ENCODE measurements at regions not wholly inside any gene's neighbourhood (a gene's known extent, or its start where the extent isn't known, plus 50 kb on each side); places are given as distances from the start of the nearest gene placed in this dataset.

- Histone ChIP-seq H3K4me1 (ENCODE audit: control insufficient read depth in 1 of 2, insufficient read depth in 2 of 2, low read length in 2 of 2) (no peaks in the 10 kb centered on the region), H2AFZ (ENCODE audit: insufficient read depth, low read depth, low read length, poor library complexity, severe bottlenecking) (no peak overlapping the region), H3K4me3 (replicated peaks in 1 of 3; ENCODE audit: low read depth in 2 of 3, low read length in 3 of 3) (no peak overlapping the region), H3K36me3 (replicated peaks in 1 of 2; ENCODE audit: control insufficient read depth in 1 of 2, insufficient read depth in 2 of 2, low read length in 2 of 2) (no peaks in the 10 kb centered on the region), H3K27ac (ENCODE audit: low read depth in 1 of 2, low read length in 2 of 2) (no peak overlapping the region), H3K4me2 (replicated peaks; ENCODE audit: extremely low read depth, low read length, poor library complexity, severe bottlenecking) (no peak overlapping the region), H4K20me1 (ENCODE audit: insufficient read depth, low read length) (no peaks in the 10 kb centered on the region), H3K9ac (ENCODE audit: insufficient read depth, low read length, poor library complexity, severe bottlenecking) (no peak overlapping the region), H3K27me3 (ENCODE audit: control insufficient read depth in 2 of 2, insufficient read depth in 2 of 2, low read length in 2 of 2) (no peaks in the 10 kb centered on the region), H3K79me2 (ENCODE audit: insufficient read depth, low read length) (no peaks in the 10 kb centered on the region), H3K9me3 (replicated peaks in 1 of 2; ENCODE audit: control insufficient read depth in 1 of 2, insufficient read depth in 1 of 2, low read length in 2 of 2) (peaks cover 0 to 6% of the 10 kb centered on the region in 2 donors)
- no peak overlapping the region for H3K27ac Mint-ChIP-seq
- DNase-seq, result no peak
- H3K9me3 Mint-ChIP-seq, result peaks cover 2 to 13% (median 5%) of the 10 kb centered on the region in 7 donors
- no peak overlapping the region for H3K4me3 Mint-ChIP-seq
- no CpG with 5 or more reads among the region's 5 CpGs for WGBS (ENCODE audit: insufficient coverage)
- TF ChIP-seq, protein P1, sequence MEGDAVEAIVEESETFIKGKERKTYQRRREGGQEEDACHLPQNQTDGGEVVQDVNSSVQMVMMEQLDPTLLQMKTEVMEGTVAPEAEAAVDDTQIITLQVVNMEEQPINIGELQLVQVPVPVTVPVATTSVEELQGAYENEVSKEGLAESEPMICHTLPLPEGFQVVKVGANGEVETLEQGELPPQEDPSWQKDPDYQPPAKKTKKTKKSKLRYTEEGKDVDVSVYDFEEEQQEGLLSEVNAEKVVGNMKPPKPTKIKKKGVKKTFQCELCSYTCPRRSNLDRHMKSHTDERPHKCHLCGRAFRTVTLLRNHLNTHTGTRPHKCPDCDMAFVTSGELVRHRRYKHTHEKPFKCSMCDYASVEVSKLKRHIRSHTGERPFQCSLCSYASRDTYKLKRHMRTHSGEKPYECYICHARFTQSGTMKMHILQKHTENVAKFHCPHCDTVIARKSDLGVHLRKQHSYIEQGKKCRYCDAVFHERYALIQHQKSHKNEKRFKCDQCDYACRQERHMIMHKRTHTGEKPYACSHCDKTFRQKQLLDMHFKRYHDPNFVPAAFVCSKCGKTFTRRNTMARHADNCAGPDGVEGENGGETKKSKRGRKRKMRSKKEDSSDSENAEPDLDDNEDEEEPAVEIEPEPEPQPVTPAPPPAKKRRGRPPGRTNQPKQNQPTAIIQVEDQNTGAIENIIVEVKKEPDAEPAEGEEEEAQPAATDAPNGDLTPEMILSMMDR (IDR thresholded peaks at IDR 0.05), result no peak
- intact Hi-C loops (cut with micrococcal nuclease), result no loop called here
- peaks cover 2 to 12% (median 7%) of the 10 kb centered on the region in 3 donors for H3K27me3 Mint-ChIP-seq (ENCODE audit: low read depth in 3 of 3)
- no peaks in the 10 kb centered on the region for H3K36me3 Mint-ChIP-seq
- no peaks in the 10 kb centered on the region for H3K4me1 Mint-ChIP-seq
Measured at GRCh38 chr6:27052731-27053082, 194.8 kb upstream of the PRSS16 start.

DNA sequence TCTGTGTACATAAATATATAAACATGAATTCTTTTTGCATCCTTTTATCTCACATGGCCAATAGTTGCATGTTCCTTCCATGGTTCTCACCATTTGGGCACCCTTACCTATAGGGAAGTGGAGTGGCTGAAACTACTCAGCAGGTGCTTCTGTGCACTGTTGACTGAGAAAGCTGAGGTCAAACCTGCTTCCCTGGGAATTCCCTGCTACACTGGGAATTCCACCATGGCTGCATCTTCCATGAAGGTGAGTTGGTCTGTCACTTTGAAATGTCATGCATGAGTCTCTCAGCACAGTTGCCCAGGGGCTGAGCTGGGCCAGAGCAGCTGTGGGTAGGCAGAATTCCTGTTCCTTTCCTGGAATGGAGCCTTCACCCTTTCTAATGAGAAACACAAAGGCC lies 193.8 kb upstream of the PRSS16 start:
- Mint-ChIP-seq H3K27me3 (ENCODE audit: low read depth in 3 of 3) (peaks cover 2 to 12% (median 5%) of the 10 kb centered on the region in 3 donors), H3K4me1 (no peaks in the 10 kb centered on the region), H3K36me3 (no peaks in the 10 kb centered on the region), H3K9me3 (peaks cover 0 to 6% (median under 1%) of the 10 kb centered on the region in 7 donors), H3K27ac (no peak overlapping the region), H3K4me3 (no peak overlapping the region)
- Histone ChIP-seq H3K4me3 (replicated peaks in 1 of 3; ENCODE audit: low read depth in 2 of 3, low read length in 3 of 3) (no peak overlapping the region), H3K27me3 (ENCODE audit: control insufficient read depth in 2 of 2, insufficient read depth in 2 of 2, low read length in 2 of 2) (no peaks in the 10 kb centered on the region), H3K9me3 (replicated peaks in 1 of 2; ENCODE audit: control insufficient read depth in 1 of 2, insufficient read depth in 1 of 2, low read length in 2 of 2) (peaks cover 0 to 6% of the 10 kb centered on the region in 2 donors), H3K4me1 (ENCODE audit: control insufficient read depth in 1 of 2, insufficient read depth in 2 of 2, low read length in 2 of 2) (no peaks in the 10 kb centered on the region), H2AFZ (ENCODE audit: insufficient read depth, low read depth, low read length, poor library complexity, severe bottlenecking) (no peak overlapping the region), H3K4me2 (replicated peaks; ENCODE audit: extremely low read depth, low read length, poor library complexity, severe bottlenecking) (no peak overlapping the region), H3K9ac (ENCODE audit: insufficient read depth, low read length, poor library complexity, severe bottlenecking) (no peak overlapping the region), H3K79me2 (ENCODE audit: insufficient read depth, low read length) (no peaks in the 10 kb centered on the region), H4K20me1 (ENCODE audit: insufficient read depth, low read length) (no peaks in the 10 kb centered on the region), H3K36me3 (replicated peaks in 1 of 2; ENCODE audit: control insufficient read depth in 1 of 2, insufficient read depth in 2 of 2, low read length in 2 of 2) (no peaks in the 10 kb centered on the region), H3K27ac (ENCODE audit: low read depth in 1 of 2, low read length in 2 of 2) (no peak overlapping the region)
- DNase-seq, result no peak
- intact Hi-C loops (cut with micrococcal nuclease), result no loop called here
- TF ChIP-seq, protein P1 (IDR thresholded peaks at IDR 0.05), result no peak
